GM21786 (cell line): ENCODE measurements at regions not wholly inside any gene's neighbourhood (a gene's known extent, or its start where the extent isn't known, plus 50 kb on each side); places are given as distances from the start of the nearest gene placed in this dataset.

Source experiments
- ATAC-seq: cut with Tn5 transposase; IDR thresholded peaks from one replicate; pipeline ENCODE4 v1.9.1; 2021; ENCODE audit not compliant: unreplicated experiment

DNA sequence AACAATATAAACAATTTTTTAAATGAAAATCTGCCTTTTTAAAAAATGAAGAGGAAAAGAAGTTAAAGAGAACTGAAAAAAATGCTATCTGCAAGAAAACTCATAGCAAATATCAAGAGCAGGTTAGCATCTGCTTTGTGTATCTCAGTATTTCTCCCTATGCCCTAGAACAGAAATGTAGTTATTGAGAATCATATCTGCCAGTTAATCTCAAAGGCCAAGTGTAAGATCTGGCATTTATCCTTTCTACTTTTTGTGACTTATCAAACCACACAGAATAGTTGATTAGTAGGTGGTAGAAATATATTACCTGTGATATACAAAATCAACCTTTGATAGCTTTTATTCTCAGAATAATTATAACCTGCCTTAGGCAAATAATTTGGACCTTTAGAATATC lies 1699.8 kb downstream of the EFNA5 start:
- ATAC-seq, result no peak

DNA sequence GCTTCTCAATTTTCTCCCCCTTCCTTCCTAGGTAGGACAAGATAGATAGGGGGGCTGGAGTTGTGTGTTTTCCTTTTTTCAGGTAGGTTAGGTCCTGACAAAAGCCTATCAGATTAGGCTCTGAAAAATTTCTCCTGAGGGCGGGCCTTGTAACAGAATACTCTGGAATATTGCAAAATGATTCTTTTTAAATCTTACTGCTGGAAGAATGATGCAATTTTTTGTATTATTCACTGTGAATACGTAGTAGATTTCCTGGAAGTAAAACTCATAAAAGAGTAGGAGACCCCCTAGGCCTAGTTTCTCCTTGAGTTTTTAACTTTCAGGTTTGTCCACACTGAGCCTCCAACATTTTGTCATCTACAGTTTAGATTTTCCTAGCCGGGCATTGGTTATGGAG lies 1701.8 kb downstream of the EFNA5 start:
- ATAC-seq, result no peak

DNA sequence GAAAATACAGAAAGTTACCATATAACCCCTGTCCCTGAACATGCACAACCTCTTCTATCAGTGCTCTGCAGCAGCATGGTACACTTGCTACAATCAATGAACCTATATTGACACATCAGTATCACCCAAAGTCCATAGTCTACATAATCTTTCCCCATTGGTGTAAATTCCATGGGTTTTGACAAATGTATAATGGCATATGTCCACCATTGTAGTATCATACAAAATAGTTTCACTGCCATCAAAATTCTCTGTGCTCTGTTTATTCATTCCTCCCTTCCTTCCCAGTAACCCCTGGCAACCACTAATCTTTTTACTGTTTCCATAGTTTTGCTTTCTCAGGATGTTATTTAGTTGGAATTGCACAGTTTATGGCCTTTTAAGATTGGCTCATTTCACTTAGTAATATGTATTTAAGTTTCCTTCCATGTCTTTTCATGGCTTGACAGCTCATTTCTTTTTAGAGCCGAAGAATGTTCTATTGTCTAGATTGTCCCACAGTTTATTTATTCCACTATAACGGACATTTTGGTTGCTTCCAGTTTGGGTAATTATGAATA lies 1707.0 kb downstream of the EFNA5 start:
- ATAC-seq, result no peak

DNA sequence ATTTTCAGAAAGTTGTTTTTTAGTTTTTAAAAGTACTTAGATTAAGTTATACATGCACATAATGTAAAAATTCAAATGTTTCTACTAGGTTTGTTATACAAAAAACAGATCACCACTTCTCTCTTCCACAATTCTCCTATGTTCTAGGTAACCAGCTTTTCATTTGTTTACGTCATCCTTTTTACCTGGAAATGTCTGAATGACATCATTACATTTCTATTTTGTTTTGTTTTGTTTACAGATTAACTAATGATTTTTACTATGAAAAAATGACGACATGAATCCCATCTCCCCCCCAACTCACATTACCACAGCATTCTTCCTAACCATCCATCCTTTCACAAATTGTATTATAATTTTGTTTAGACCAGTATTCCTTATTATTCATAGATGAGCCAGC lies 1709.2 kb downstream of the EFNA5 start:
- no peak for ATAC-seq

DNA sequence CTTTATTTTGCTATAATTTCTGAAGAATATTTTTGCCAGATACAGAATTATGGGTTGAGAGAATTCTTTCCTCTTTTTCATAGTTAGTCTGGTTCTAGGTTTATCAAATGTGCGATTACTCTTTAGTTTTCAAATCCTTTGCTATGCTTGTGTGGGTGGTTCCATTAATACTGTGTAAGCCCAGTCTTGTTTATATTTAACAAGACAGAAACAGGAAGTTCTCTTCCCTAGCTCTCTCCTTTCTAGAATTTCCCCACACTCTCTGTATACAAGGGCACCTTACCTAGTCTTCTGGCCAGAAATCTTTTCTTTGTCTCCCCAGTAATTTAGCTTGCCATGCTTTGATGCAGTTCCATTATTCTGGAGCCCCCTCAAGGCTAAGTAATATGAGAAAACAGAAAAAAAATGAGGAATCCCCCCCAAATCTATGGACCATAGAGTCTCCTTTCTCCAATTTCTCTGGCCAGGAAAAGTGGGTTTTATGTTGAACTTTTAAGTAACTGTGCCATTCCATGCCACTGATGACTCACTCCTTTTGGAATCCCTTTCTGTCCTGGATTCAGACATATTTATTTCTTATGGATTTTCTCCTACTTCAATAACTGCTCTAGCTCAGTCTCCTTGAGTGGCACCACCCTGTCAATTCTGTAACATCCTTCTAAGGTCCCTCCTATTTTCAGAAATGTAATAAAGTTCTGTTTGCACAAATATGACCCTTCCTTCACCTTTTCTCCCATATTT lies 1714.1 kb downstream of the EFNA5 start:
- ATAC-seq, result no peak

DNA sequence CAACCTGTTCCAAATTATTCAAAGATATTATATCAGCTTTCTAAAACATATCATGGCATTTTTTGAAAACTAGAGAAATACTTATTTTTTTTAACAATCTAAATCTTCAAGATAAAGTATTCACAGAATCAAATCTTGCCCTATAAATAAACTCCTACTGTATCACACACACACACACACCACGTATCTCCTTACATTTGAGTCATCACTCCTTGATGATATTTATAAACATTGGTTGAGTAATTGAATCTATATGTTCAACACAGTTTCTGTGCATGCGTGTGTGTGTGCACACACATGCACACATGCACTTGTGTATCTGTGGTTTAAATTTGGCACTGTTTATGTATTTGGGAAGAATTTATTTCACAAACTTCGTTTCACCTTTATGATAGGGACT lies 1716.4 kb downstream of the EFNA5 start:
- no peak for ATAC-seq

DNA sequence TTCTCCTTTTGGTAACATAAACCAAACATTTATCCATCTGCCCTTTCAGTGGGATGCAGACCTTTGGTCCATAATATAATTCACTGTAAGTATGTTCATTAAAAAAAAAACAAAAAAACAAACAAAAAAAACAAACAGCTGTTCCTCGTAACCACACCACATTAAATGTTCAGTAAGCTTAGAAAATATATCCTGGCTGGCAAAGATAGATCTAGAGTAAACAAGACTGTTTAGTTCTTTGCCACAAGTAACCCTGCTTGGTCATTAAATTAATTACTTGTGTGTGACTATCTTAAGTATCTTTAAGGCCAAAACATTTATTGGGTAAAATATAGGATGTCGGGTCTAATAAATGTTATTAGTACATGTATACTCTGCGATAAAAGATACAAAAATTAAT lies 1717.1 kb downstream of the EFNA5 start:
- ATAC-seq, result no peak

DNA sequence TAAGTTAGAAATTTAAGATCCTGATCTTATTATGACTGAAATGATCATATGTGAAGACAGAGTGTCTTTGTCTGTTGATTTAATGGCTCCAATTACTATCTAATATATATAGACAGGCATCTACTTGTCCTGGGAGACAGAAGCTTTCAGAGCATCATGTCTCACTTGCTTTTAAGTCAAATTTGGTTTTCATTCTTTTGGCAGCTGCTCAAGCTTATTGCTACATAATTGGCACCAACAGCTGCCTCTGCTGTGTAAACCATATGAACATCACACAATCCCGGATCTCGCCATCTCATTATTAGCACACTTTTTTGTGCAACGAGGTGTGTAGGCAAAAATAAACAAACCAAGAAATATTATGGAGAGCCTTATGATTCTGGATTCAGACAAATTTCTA lies 1717.9 kb downstream of the EFNA5 start:
- ATAC-seq, result no peak

DNA sequence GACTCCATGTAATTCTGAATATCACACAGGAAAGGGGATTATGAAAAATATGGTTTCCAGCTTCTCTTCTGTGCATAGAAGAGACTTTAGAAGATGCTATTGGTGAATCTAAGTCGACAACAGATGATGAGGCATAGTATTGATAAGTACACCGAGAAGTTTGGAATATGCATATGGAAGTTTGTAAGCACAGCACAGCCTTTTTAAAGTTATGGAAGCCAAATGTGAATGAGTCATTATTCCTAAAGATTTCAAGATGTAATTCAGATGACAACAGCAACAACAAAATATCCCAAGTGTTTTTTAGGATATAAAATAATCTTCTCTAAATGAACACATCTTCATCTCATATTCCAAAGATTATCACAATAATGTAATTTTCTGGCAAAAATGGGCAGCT lies 1723.3 kb downstream of the EFNA5 start:
- no peak for ATAC-seq

DNA sequence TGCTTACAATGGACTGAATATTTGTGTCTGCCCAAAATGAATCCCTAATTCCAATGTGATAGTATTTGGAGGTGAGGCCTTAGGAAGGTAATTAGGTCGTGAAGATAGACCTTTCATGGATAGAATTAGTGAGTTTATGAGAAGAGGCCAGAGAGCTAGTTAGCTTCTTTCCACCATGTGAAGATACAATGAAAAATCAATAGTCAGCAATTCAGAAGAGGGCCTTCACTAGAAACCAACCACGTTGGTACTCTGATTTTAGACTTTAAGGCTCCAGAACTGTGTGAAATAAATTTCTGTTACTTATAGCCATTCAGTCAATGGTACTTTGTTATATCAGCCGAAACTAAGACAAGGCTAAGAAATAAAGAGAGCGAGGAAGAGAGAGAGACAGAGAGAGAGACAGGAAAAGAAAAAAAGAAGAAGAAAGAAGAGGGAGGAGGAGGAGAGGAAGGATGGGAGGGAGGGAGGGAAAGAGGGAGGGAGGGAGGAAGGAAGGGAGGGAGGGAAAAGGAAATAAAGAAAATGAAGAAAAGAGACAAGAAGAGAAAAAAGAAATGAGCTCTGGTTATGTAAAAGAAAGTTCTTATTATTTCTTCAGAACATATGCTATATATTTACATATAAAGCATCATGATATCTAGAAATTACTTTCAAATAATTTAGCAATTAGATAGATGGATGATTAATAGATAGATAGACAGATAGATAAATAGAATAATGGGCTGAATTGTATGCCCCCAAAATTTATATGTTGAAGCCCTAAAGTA lies 1725.3 kb downstream of the EFNA5 start:
- ATAC-seq, result no peak

DNA sequence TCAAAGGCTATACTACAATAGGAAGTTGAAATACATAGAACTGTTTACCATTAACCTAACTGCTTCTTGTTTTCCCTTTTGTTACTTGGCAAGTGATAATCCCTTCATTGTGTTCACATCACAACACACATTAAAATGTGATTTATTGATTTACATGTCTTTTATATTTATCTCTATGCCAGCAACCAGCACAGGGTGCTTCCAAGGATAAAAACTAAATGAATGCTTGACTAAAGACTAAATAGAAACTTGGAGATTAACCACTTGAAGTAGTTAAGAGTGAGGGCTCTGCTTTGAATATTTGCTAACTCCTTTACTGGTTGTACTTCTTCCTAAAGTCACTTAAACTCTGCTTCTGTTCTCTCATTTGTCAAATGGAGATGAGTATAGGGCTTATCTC lies 1730.6 kb downstream of the EFNA5 start:
- ATAC-seq, result no peak

DNA sequence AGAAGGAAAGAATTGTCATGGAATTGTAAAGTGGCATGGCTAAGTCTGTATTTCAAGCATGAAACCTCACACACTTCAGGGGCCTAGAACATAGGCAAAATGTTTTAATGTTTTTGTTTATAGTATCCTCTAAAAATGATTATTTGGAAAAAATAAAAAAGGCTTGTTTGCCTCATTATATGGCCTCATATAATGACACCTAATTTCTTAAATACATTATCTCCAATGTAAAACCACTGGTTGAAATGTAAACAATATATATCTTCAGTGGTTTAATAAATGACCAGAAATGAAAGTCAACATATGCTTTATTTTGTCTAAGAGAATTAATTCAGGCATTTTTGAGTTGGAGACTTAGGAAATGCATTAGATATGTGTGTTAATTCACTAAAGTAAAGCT lies 1736.6 kb downstream of the EFNA5 start:
- ATAC-seq, result no peak

DNA sequence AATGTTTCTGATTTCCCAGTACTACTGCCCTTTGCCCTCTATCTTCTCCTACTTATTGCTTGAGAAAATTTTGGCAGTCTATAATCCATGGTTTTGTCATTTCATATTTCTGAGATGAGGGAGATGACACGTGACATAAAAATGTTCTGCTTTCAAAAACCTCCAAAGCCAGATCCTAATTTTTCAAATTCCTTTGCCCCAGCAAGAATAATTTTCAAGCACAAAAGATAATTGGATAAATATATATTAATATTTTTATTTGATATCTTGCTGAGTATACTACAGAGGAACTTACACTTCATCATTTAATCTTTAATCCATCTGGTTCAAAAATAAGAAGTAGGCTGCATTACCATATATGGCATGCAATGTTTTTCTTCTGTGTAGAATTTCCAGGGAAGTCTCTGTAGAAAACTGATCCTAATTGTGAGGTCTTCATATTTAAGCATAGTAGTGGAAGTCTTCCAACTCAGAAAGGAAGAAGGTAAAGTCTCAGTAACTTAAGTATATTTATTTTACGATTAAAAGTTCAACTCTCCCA lies 1738.8 kb downstream of the EFNA5 start:
- ATAC-seq, result no peak

DNA sequence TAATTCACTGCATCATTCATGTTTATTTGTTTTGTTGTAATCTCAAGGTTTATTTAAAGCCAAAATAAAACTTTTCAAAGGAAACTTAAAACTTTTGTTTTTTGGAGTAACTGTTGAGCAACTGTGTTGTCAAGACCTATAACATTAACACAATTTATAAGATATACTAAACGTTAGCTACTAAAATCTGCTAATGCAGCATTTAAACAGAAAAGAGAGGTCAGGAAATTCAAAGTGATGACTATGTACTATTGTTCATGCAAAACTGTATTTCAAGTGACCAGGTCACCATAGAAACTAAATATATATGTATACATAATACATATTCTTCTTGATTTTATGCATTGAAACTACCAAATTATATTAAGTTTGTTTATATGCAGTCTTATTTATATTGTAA lies 1740.9 kb downstream of the EFNA5 start:
- no peak for ATAC-seq

DNA sequence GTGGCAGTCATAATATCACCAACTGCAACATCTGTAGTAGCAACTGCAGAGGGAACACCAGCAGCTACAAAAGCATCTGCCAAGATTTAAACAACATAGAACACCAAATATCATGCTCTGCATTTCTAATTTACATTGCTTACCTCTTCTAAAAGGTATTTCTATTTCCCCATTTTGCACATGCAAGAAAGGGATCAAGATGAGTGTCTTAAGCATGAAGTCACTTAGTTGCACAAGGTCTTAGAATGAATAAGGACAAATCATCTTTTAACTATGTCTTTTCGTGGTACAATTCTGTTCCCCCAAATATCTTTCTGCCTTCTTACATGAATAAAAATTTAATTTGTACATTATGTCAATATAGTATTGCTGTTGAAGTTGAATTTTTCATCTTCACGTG lies 1746.4 kb downstream of the EFNA5 start:
- no peak for ATAC-seq

DNA sequence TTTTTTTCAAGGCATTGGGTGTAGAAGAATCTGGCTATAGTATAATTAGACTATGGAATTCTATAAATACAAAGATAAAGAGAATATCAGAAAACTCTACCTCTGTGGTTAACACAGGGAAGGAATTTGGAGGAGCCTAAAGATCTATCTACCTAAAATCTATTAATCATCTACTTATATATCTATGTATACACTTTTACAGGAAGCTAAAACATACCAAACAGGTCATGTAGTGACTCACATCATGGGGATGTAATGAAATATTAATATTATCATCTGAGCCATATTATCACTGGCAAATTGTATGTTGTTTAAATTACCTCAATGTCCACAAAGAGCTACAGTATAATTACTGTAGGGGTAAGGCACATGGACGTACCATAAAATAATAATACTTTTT lies 1748.2 kb downstream of the EFNA5 start:
- no peak for ATAC-seq

DNA sequence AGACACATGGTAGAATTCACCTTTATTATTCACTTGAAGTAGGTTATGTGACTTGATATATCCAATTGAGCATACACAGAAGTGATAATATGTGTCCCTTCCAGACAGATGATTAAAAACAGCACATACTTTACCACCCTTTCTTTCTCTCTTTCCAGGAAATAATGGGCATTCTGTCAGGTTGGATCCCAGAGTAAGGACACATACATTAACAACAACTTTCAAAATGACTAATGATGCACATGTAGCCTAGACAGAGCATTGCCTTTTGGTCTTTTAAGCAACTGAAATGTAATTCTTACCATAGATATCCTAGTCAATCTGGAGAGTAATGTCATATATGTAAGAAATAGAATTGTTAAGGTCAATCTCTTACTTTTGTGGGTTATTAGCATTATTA lies 1748.7 kb downstream of the EFNA5 start:
- no peak for ATAC-seq

DNA sequence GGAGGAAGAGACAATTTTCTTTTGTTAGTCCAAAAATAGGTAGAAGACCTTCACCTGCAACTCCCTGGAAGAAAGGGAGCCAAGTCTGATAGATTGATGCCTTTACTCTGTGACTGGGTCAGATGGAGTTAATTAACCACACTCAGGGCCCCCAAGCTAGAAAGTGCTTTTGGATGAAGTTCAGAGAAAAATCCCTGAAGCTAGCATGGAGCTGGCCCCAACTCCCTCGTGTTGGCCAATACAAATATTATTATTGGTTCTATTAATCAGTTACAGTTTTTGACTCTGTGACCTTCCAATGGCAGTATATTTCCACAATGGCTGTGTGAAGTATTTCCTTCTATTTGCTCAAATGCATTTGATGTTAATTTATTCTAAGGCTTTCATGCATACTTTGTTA lies 1753.5 kb downstream of the EFNA5 start:
- no peak for ATAC-seq

DNA sequence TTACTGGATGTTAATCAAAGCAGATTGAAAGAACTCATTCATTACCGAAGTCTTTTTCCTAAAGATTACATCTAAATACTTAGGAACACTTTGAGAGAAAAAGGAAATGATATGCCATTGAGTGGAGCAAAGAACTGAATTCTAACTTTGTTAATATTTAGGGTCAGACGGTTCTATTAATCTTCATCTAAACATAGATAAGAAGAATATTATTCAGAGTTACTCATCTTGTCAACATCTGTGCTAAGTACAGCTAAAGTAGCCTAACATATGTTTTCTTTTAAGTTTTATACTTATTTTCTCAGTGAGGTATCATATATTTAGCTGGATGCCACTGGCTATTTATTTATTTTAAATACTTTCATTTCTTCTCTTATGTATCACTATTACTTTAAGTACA lies 1763.7 kb downstream of the EFNA5 start:
- no peak for ATAC-seq

DNA sequence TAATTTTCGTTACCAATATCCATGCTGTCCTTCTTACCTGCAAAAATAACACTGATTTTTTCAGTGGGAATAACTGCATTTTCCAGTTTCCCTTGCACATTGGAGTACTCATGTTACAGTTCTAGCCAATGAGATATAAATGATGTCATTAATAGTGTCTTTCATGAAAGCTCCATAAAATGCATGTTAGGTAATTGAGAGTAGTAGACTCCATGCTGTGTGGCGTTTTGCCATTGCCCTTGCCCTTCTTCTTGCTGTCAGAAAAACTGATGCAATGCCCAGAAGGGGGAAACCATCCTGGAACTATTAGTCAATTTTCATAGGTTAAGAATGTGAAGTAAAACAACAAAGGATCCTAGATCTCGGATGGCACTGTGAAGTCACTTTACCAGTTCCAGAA lies 1765.3 kb downstream of the EFNA5 start:
- no peak for ATAC-seq

DNA sequence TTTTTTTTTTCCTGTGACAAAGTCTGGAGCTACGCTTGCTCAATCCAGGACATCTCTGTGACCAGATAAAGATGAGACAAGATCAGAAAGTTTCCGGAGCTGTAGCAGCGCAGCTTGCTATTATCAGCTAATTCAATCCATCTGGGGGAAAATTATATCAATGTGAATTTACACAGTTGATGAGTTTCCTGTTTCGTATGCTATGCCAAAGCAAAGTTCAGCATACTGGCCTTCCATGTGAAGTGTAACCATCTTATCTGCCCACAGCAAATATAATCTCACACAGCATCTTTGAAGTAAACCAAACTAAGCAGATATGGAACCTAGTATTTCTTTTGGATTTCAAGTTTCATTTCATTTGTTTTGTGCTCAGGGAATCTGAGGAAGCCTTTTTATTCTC lies 1767.7 kb downstream of the EFNA5 start:
- no peak for ATAC-seq

DNA sequence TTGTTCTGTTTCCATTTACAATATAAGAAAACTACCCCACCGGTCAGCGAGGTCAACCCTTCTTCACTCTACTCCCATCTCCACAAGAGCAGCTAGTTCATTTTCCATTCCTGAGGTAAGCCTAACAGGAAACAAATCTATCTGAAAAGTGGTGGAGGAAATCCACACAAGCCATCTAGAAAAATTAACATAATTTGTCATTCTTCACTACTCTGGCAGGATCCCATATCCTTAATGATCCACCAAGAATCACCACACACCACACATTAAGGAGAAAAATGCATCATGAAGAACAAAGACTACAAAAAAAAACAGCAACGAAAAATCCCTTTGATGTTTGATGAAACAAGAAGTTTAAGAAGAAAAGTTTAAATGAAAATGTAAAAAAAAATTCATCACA lies 1771.0 kb downstream of the EFNA5 start:
- no peak for ATAC-seq
